ENCODE measurements at regions not wholly inside any gene's neighbourhood (a gene's known extent, or its start where the extent isn't known, plus 50 kb on each side); places are given as distances from the start of the nearest gene placed in this dataset.
"Not testable (repeated sequence)": the region's sequence is repeated elsewhere in the genome, so short reads cannot be mapped to it uniquely, and the experiment has no call there.

GRCh38 chr5:167339205-167339604 lies 952.2 kb upstream of the WWC1 start:
- peak; percentile 3 for DNase-seq (ENCODE audit: low spot score)

- no peak for DNase-seq (ENCODE audit: low spot score)
Observed at GRCh38 chr5:167346461-167346860, 945.0 kb upstream of the WWC1 start.

GRCh38 chr5:167348251-167348926 lies 943.1 kb upstream of the WWC1 start:
- DNase-seq (ENCODE audit: low spot score), result no peak

GRCh38 chr5:167348980-167349379 lies 942.5 kb upstream of the WWC1 start:
- DNase-seq (ENCODE audit: low spot score), result no peak

- DNase-seq (ENCODE audit: low spot score), result no peak
Observed at GRCh38 chr5:167351316-167351715, 940.1 kb upstream of the WWC1 start.

- DNase-seq (ENCODE audit: low spot score), result no peak
Observed at GRCh38 chr5:167352801-167353200, 938.6 kb upstream of the WWC1 start.

- DNase-seq (ENCODE audit: low spot score), result no peak
Observed at GRCh38 chr5:167355346-167355745, 936.1 kb upstream of the WWC1 start.

GRCh38 chr5:167356374-167356773 lies 935.1 kb upstream of the WWC1 start:
- DNase-seq (ENCODE audit: low spot score), result no peak

GRCh38 chr5:167358868-167359492 lies 932.5 kb upstream of the WWC1 start:
- DNase-seq (ENCODE audit: low spot score), result no peak

GRCh38 chr5:167361795-167362194 lies 929.6 kb upstream of the WWC1 start:
- DNase-seq (ENCODE audit: low spot score), result no peak

GRCh38 chr5:167363065-167363464 lies 928.4 kb upstream of the WWC1 start:
- no peak for DNase-seq (ENCODE audit: low spot score)

GRCh38 chr5:167375125-167375524 lies 916.3 kb upstream of the WWC1 start:
- DNase-seq (ENCODE audit: low spot score), result no peak

- no peak for DNase-seq (ENCODE audit: low spot score)
Observed at GRCh38 chr5:167378894-167379723, 912.3 kb upstream of the WWC1 start.

- no peak for DNase-seq (ENCODE audit: low spot score)
Observed at GRCh38 chr5:167381457-167381856, 910.0 kb upstream of the WWC1 start.

GRCh38 chr5:167389537-167389936 lies 901.9 kb upstream of the WWC1 start:
- DNase-seq (ENCODE audit: low spot score), result no peak

GRCh38 chr5:167391286-167391685 lies 900.2 kb upstream of the WWC1 start:
- DNase-seq (ENCODE audit: low spot score), result not testable (repeated sequence)

- DNase-seq (ENCODE audit: low spot score), result no peak
Observed at GRCh38 chr5:167392240-167392639, 899.2 kb upstream of the WWC1 start.

GRCh38 chr5:167393358-167393757 lies 898.1 kb upstream of the WWC1 start:
- DNase-seq (ENCODE audit: low spot score), result no peak

GRCh38 chr5:167402671-167403070 lies 888.8 kb upstream of the WWC1 start:
- no peak for DNase-seq (ENCODE audit: low spot score)

- no peak for DNase-seq (ENCODE audit: low spot score)
Observed at GRCh38 chr5:167406513-167406912, 884.9 kb upstream of the WWC1 start.

GRCh38 chr5:167412556-167412955 lies 878.9 kb upstream of the WWC1 start:
- DNase-seq (ENCODE audit: low spot score), result no peak

- no peak for DNase-seq (ENCODE audit: low spot score)
Observed at GRCh38 chr5:167413506-167413905, 877.9 kb upstream of the WWC1 start.

GRCh38 chr5:167414611-167415010 lies 876.8 kb upstream of the WWC1 start:
- DNase-seq (ENCODE audit: low spot score), result no peak
